ENCODE measurements at regions not wholly inside any gene's neighbourhood (a gene's known extent, or its start where the extent isn't known, plus 50 kb on each side); places are given as distances from the start of the nearest gene placed in this dataset.
"Not testable (repeated sequence)": the region's sequence is repeated elsewhere in the genome, so short reads cannot be mapped to it uniquely, and the experiment has no call there.

DNA sequence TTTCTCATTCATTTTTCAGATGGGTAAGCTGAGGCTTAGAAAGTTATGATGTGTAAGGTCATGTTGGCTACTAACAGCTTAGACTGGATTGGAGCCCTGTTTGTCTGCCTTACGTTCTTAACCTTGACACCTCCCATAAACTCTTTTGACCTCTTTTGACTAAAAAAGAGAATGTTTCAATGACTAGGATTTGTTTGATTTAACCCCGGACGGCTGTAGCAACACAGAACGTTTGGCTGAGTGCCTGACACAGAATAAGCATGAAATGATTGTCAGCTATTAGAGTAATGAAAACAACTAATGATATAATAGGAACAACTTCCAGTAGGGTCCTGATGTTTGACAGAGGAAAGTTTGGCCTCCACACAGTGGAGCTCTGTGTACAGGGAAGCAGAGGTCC is 83.3 kb upstream of the PDZD8 start:
- no peak for ATAC-seq
- H3K36me3 ChIP-seq: no peaks in the 10 kb centered on the region
- peaks cover 0 to 8% (median 0%) of the 10 kb centered on the region in 3 donors for H3K4me1 ChIP-seq
- H3K27me3 ChIP-seq: peaks cover 51% of the 10 kb centered on the region
- H3K27ac ChIP-seq: no peak overlapping the region
- WGBS, 2 donors (ENCODE audit: low coverage in 1 of 2): 10 to 18% methylated on average over 4 of the region's 4 CpGs
- peaks cover 0 to 14% (median 0%) of the 10 kb centered on the region in 3 donors for H3K9me3 ChIP-seq
- no peak for TF ChIP-seq POLR2A (IDR thresholded peaks at IDR 0.05)
- TF ChIP-seq, protein P1, sequence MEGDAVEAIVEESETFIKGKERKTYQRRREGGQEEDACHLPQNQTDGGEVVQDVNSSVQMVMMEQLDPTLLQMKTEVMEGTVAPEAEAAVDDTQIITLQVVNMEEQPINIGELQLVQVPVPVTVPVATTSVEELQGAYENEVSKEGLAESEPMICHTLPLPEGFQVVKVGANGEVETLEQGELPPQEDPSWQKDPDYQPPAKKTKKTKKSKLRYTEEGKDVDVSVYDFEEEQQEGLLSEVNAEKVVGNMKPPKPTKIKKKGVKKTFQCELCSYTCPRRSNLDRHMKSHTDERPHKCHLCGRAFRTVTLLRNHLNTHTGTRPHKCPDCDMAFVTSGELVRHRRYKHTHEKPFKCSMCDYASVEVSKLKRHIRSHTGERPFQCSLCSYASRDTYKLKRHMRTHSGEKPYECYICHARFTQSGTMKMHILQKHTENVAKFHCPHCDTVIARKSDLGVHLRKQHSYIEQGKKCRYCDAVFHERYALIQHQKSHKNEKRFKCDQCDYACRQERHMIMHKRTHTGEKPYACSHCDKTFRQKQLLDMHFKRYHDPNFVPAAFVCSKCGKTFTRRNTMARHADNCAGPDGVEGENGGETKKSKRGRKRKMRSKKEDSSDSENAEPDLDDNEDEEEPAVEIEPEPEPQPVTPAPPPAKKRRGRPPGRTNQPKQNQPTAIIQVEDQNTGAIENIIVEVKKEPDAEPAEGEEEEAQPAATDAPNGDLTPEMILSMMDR (IDR thresholded peaks at IDR 0.05): no peak
- TF ChIP-seq POLR2AphosphoS5 (IDR thresholded peaks at IDR 0.05): no peak
- TF ChIP-seq EP300 (IDR thresholded peaks at IDR 0.05): no peak
- no peak overlapping the region for H3K4me3 ChIP-seq

DNA sequence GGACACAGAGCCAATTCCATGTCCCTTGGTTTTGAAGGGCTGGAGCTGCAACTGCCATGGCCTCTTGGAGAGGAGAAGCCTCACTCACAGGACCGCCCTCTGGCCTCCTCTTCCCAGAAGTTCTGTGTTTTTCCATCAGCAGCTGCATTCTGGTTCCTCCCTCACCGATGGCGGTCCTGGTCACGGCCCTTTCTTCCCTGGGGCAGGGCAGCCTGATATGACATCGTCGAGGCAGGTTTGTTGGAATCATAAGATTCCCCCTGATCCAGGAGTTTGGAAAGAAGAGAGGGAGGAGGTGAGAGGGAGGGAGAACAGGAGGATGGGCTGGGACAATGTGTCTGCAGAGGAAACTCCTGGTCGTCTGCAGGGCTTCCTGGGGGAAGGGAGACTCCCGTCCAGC is 82.7 kb upstream of the PDZD8 start:
- TF ChIP-seq EP300 (IDR thresholded peaks at IDR 0.05) (no peak), POLR2AphosphoS5 (IDR thresholded peaks at IDR 0.05) (no peak), POLR2A (IDR thresholded peaks at IDR 0.05) (no peak)
- TF ChIP-seq, protein P1 (IDR thresholded peaks at IDR 0.05): no peak
- Histone ChIP-seq H3K27ac (no peak overlapping the region), H3K9me3 (peaks cover 0 to 9% (median 0%) of the 10 kb centered on the region in 3 donors), H3K4me3 (no peak overlapping the region), H3K27me3 (peaks cover 50% of the 10 kb centered on the region), H3K4me1 (peaks cover 0 to 8% (median 0%) of the 10 kb centered on the region in 3 donors), H3K36me3 (no peaks in the 10 kb centered on the region)
- ATAC-seq: no peak
- 70% methylated on average over 2 of the region's 8 CpGs; no CpG with 5 or more reads in 1 of the 2 donors for WGBS, 2 donors (ENCODE audit: low coverage in 1 of 2)

DNA sequence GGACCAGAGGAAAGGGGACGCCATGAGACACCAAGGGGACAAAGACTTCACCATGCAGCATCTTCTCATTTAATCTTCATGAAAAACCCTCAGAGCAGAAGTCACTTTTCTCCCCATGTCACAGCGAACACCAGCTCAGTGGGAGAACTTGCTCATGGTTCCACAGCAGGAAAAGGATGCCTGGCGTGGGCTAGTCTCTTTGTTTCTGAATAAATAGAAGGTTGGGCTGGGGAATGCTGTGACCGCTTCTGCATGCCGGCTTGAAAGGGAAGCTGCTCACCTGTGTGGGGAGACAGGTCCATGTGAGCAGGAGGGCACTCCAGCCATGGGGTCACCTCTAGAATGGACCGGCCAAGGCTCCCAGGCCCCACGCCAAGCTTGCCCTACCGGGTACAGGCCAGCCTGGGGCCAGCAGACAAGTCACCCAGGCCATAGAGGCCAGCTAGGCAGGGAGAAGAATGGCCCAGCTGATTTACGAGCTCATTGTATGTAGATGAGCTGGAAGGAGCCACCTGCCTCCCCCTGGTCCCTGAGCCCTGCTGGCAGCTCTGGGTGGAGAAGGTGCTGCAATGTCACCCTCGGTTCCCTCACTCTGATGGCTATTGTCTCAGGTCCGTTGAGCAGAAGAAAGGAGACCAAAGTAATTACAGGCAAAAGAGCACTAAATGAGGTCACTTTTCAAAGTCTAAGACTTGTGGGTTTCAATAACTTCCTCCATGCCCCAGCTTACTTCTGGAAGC is 82.0 kb upstream of the PDZD8 start:
- H3K27ac ChIP-seq: no peak overlapping the region
- WGBS, 2 donors (ENCODE audit: low coverage in 1 of 2): 70 to 74% methylated on average over 3 to 4 of the region's 11 CpGs

DNA sequence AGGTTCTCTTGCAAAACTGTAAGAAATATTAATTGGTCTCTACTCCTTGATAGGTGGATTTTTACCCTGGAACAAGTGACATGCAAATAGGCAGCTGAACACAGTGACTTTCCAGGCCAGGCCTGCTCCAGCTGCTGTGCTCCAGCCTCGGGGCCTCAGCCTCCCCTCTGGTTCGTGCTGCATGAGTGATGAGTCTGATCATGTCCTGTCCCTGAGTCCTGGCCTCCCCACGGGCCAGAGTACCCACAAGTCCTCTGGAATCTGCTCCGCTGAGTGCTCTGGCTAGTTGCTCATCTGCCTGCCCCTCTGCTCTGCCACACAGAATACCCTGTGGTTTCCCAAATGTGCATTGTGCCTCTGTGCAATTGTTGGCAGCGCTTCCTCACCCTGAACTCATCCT is 80.1 kb upstream of the PDZD8 start:
- no peak overlapping the region for H3K4me3 ChIP-seq
- TF ChIP-seq POLR2AphosphoS5 (IDR thresholded peaks at IDR 0.05) (no peak), EP300 (IDR thresholded peaks at IDR 0.05) (no peak), POLR2A (IDR thresholded peaks at IDR 0.05) (no peak)
- TF ChIP-seq, protein P1 (IDR thresholded peaks at IDR 0.05): no peak
- H3K27ac ChIP-seq: no peak overlapping the region
- H3K27me3 ChIP-seq: peaks cover 51% of the 10 kb centered on the region
- H3K36me3 ChIP-seq: no peaks in the 10 kb centered on the region
- ATAC-seq: no peak
- peaks cover 0 to 8% (median 0%) of the 10 kb centered on the region in 3 donors for H3K4me1 ChIP-seq
- peaks cover 0 to 12% (median 0%) of the 10 kb centered on the region in 3 donors for H3K9me3 ChIP-seq
- 67 to 100% methylated on average over 1 of the region's 5 CpGs for WGBS, 2 donors (ENCODE audit: low coverage in 1 of 2)

More for the DNA sequence above, 82.0 kb upstream of the PDZD8 start:
- no peak overlapping the region for H3K4me3 ChIP-seq
- TF ChIP-seq POLR2A (IDR thresholded peaks at IDR 0.05) (no peak), EP300 (IDR thresholded peaks at IDR 0.05) (no peak), POLR2AphosphoS5 (IDR thresholded peaks at IDR 0.05) (no peak)
- TF ChIP-seq, protein P1 (IDR thresholded peaks at IDR 0.05): no peak
- no peak for ATAC-seq
- peaks cover 53% of the 10 kb centered on the region for H3K27me3 ChIP-seq
- H3K9me3 ChIP-seq: peaks cover 0 to 12% (median 0%) of the 10 kb centered on the region in 3 donors
- H3K36me3 ChIP-seq: no peaks in the 10 kb centered on the region
- peaks cover 0 to 8% (median 0%) of the 10 kb centered on the region in 3 donors for H3K4me1 ChIP-seq

DNA sequence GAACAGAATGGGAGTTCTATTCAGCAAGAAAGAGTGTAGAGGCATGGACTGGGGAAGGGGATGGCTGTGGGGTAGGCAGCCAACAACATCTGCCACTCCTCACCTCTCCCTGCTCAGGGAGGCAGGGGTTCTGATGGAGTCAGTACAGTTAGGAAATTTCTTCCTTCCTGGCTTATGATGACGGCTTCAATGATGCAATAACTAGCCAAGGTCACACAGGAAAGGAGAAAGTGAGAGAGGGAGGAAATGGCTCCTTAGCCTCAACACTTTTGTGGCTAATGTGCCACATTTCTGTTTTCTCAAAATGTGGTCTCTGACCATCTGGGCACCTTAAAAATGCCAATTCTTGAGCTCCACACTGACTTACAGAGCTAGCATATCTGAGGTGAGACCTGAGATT is 79.3 kb upstream of the PDZD8 start:
- peaks cover 0 to 15% (median 0%) of the 10 kb centered on the region in 3 donors for H3K9me3 ChIP-seq
- peaks cover 51% of the 10 kb centered on the region for H3K27me3 ChIP-seq
- no peak overlapping the region for H3K27ac ChIP-seq
- H3K4me3 ChIP-seq: no peak overlapping the region
- H3K4me1 ChIP-seq: peaks cover 0 to 8% (median 0%) of the 10 kb centered on the region in 3 donors
- TF ChIP-seq POLR2AphosphoS5 (IDR thresholded peaks at IDR 0.05) (no peak), POLR2A (IDR thresholded peaks at IDR 0.05) (no peak), EP300 (IDR thresholded peaks at IDR 0.05) (no peak)
- TF ChIP-seq, protein P1 (IDR thresholded peaks at IDR 0.05): no peak
- WGBS, 2 donors (ENCODE audit: low coverage in 1 of 2): 60 to 78% methylated on average over 1 of the region's 1 CpG
- no peaks in the 10 kb centered on the region for H3K36me3 ChIP-seq
- no peak for ATAC-seq

DNA sequence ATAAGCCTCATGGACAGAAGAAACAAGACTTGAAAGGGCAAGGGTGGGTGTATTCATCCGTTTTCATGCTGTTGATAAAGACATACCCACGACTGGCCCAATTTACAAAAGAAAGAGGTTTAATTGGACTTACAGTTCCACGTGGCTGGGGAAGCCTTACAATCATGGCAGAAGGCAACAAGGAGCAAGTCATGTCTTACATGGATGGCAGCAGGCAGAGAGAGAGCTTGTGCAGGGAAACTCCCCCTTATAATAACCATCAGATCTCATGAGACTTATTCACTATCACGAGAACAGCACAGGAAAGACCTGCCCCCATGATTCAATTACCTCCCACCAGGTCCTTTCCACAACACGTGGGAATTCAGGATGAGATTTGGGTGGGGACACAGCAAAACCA is 78.2 kb upstream of the PDZD8 start:
- H3K4me1 ChIP-seq, H3K36me3 ChIP-seq, H3K4me3 ChIP-seq, ATAC-seq, H3K27ac ChIP-seq: not testable (repeated sequence)
- peaks cover 55% of the 10 kb centered on the region for H3K27me3 ChIP-seq
- 80 to 86% methylated on average over 3 to 4 of the region's 5 CpGs for WGBS, 2 donors (ENCODE audit: low coverage in 1 of 2)
- peaks cover 0 to 16% (median 0%) of the 10 kb centered on the region in 3 donors for H3K9me3 ChIP-seq

All from gastroesophageal sphincter (tissue), 4 donors.